Suppressor macrophage (primary cell): ENCODE measurements at regions not wholly inside any gene's neighbourhood (a gene's known extent, or its start where the extent isn't known, plus 50 kb on each side); places are given as distances from the start of the nearest gene placed in this dataset.

Source experiments
- DNase-seq, 4 experiments: peaks; one replicate each; pipeline ENCODE4 v3.0.0-alpha.2; 2020 to 2022

GRCh38 chr4:137626942-137627738 is 94.8 kb upstream of the PCDH18 start:
- DNase-seq = no peak

GRCh38 chr4:137623013-137623412 is 90.7 kb upstream of the PCDH18 start:
- DNase-seq = no peak

GRCh38 chr4:137621056-137621455 is 88.8 kb upstream of the PCDH18 start:
- DNase-seq = no peak

GRCh38 chr4:137614491-137614890 is 82.2 kb upstream of the PCDH18 start:
- DNase-seq = no peak

GRCh38 chr4:137611998-137612700 is 79.9 kb upstream of the PCDH18 start:
- no peak for DNase-seq

- DNase-seq = peak in 1 of 4 experiments; percentile 1
Observed at GRCh38 chr4:137610960-137611359, 78.7 kb upstream of the PCDH18 start.

GRCh38 chr4:137609718-137610430 is 77.6 kb upstream of the PCDH18 start:
- no peak for DNase-seq

- DNase-seq = no peak
Observed at GRCh38 chr4:137608085-137608484, 75.8 kb upstream of the PCDH18 start.

- no peak for DNase-seq
Observed at GRCh38 chr4:137602436-137602835, 70.1 kb upstream of the PCDH18 start.

GRCh38 chr4:137601934-137602333 is 69.6 kb upstream of the PCDH18 start:
- DNase-seq = no peak

GRCh38 chr4:137599734-137600133 is 67.4 kb upstream of the PCDH18 start:
- no peak for DNase-seq

GRCh38 chr4:137597752-137598430 is 65.6 kb upstream of the PCDH18 start:
- no peak for DNase-seq

GRCh38 chr4:137587796-137588195 is 55.5 kb upstream of the PCDH18 start:
- no peak for DNase-seq

- no peak for DNase-seq
Observed at GRCh38 chr4:137583671-137584070, 51.4 kb upstream of the PCDH18 start.
